ENCODE measurements at regions not wholly inside any gene's neighbourhood (a gene's known extent, or its start where the extent isn't known, plus 50 kb on each side); places are given as distances from the start of the nearest gene placed in this dataset.
"Not testable (repeated sequence)": the region's sequence is repeated elsewhere in the genome, so short reads cannot be mapped to it uniquely, and the experiment has no call there.

- no peak for DNase-seq
Observed at GRCh38 chr16:63410594-63410993, 1374.4 kb upstream of the CDH8 start.

- no peak for DNase-seq
Observed at GRCh38 chr16:63403792-63404191, 1367.6 kb upstream of the CDH8 start.

- DNase-seq: not testable (repeated sequence)
Observed at GRCh38 chr16:63388277-63388676, 1352.0 kb upstream of the CDH8 start.

- DNase-seq: no peak
Observed at GRCh38 chr16:63385714-63386432, 1349.6 kb upstream of the CDH8 start.

- DNase-seq: no peak
Observed at GRCh38 chr16:63373744-63374143, 1337.5 kb upstream of the CDH8 start.

GRCh38 chr16:63372815-63373214 is 1336.6 kb upstream of the CDH8 start:
- DNase-seq: no peak

GRCh38 chr16:63372283-63372682 is 1336.0 kb upstream of the CDH8 start:
- no peak for DNase-seq

- no peak for DNase-seq
Observed at GRCh38 chr16:63365649-63366304, 1329.5 kb upstream of the CDH8 start.

GRCh38 chr16:63363738-63364137 is 1327.5 kb upstream of the CDH8 start:
- no peak for DNase-seq

- DNase-seq: peak; percentile 40 to 42
Observed at GRCh38 chr16:63361032-63361624, 1324.9 kb upstream of the CDH8 start.

- no peak for DNase-seq
Observed at GRCh38 chr16:63349961-63350360, 1313.7 kb upstream of the CDH8 start.

- DNase-seq: no peak
Observed at GRCh38 chr16:63346000-63346399, 1309.8 kb upstream of the CDH8 start.

- no peak for DNase-seq
Observed at GRCh38 chr16:63337264-63337663, 1301.0 kb upstream of the CDH8 start.

- no peak for DNase-seq
Observed at GRCh38 chr16:63331111-63331510, 1294.9 kb upstream of the CDH8 start.

GRCh38 chr16:63326736-63327339 is 1290.6 kb upstream of the CDH8 start:
- DNase-seq: no peak

GRCh38 chr16:63323722-63324705 is 1287.8 kb upstream of the CDH8 start:
- no peak for DNase-seq

- DNase-seq: no peak
Observed at GRCh38 chr16:63323055-63323454, 1286.8 kb upstream of the CDH8 start.

GRCh38 chr16:63315229-63315628 is 1279.0 kb upstream of the CDH8 start:
- no peak for DNase-seq

- DNase-seq: no peak
Observed at GRCh38 chr16:63312346-63312745, 1276.1 kb upstream of the CDH8 start.

GRCh38 chr16:63311313-63311712 is 1275.1 kb upstream of the CDH8 start:
- no peak for DNase-seq

- DNase-seq: no peak
Observed at GRCh38 chr16:63302811-63303210, 1266.6 kb upstream of the CDH8 start.

- DNase-seq: no peak
Observed at GRCh38 chr16:63301349-63301748, 1265.1 kb upstream of the CDH8 start.

GRCh38 chr16:63298993-63299392 is 1262.8 kb upstream of the CDH8 start:
- DNase-seq: no peak
